ENCODE measurements at regions not wholly inside any gene's neighbourhood (a gene's known extent, or its start where the extent isn't known, plus 50 kb on each side); places are given as distances from the start of the nearest gene placed in this dataset.

- TF ChIP-seq POLR2A (IDR thresholded peaks at IDR 0.05; ENCODE audit: extremely low read depth, insufficient read length) (no peak), MAX (IDR thresholded peaks at IDR 0.05; ENCODE audit: low read depth, low read length) (no peak), MYC (IDR thresholded peaks at IDR 0.05; ENCODE audit: low read depth, low read length) (no peak), CTCF (IDR thresholded peaks at IDR 0.05; ENCODE audit: low read depth, low read length) (no peak)
- H3K4me3 ChIP-seq (ENCODE audit: low read depth, low read length): no peak overlapping the region
- no peak for DNase-seq (ENCODE audit: low read depth)
These were observed 149.7 kb upstream of the IL12A start for GRCh38 chr3:159838938-159839337.

DNA sequence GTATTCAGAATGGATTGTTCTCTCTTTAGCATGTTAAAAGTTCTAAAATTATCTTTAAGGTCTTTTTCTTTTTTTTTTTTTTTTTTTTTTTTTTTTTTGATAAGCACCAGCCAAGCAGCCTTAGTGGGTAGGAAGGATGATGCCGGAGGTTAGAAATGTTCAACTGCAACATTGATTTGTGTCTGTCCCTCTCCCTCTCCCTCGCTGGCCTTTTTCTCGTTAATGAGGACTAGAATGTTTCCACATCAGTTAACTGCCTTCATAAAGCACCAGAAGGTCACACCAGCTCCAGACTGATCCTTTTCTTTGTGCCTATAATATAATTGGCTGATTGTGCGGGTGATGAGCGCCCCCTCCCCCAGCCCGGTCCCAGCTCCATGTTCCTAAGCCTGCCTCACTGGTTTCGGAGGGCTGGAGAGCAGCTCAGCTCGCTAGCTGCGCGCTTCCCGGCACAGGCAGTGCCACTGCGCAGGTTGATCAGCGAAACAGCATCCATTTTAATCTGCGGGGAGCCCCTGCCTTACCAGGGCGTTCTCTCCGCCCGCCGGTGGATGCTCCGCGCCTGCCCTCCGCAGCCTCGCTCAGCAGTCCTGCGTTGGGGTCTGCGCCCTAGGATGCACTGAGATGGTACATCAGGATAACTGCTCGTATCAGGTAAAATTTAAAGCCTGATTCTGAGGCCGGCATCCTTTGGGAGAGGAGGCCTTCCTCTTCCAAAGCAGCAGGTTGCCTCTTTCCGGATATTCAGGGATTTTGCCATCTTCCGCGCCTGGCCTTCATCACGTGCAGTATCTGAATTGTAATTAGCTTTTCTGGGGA lies 148.9 kb upstream of the IL12A start, which contains the start of gene SCHIP1:
SCHIP1 (plus strand) TSS at position 301 of the 819 bp plus-strand sequence.
- no peak for DNase-seq (ENCODE audit: low read depth)
- no peak within 1 kb of the TSS for H3K4me3 ChIP-seq (ENCODE audit: low read depth, low read length)
- no peak for TF ChIP-seq MAX (IDR thresholded peaks at IDR 0.05; ENCODE audit: low read depth, low read length)
- TF ChIP-seq CTCF (IDR thresholded peaks at IDR 0.05; ENCODE audit: low read depth, low read length): no peak

DNA sequence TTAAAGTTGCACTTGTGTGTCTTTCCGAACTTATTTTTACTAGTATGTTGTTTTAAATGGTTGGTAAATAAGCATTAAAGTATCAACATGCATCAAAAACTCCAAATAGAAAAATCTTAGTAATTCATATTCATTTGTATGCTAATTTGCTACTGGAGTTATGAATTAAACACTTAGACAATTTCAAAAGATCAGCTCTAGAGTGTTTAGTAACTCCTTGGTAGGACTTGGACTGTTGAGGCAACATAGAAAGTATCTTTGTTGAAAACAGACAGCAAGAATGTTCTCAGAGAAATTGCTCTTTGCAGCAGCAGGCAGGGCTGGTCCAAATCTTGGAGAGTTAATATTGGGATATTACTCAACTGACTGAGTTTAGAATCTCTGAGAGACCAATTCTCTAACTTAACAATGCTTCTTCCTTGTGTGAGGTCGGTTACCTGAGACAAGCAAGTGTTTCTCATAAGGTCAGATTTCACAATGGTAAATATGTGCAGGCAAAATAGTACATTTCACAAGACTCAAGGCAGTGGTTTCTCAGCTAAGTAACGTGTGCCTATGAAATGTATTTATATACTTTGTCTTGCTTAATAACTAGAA lies 147.8 kb upstream of the IL12A start:
- no peak for DNase-seq (ENCODE audit: low read depth)
- H3K4me3 ChIP-seq (ENCODE audit: low read depth, low read length): no peak overlapping the region
- TF ChIP-seq MYC (IDR thresholded peaks at IDR 0.05; ENCODE audit: low read depth, low read length) (no peak), CTCF (IDR thresholded peaks at IDR 0.05; ENCODE audit: low read depth, low read length) (no peak), POLR2A (IDR thresholded peaks at IDR 0.05; ENCODE audit: extremely low read depth, insufficient read length) (no peak), MAX (IDR thresholded peaks at IDR 0.05; ENCODE audit: low read depth, low read length) (no peak)

- no peak overlapping the region for H3K4me3 ChIP-seq (ENCODE audit: low read depth, low read length)
- TF ChIP-seq CTCF (IDR thresholded peaks at IDR 0.05; ENCODE audit: low read depth, low read length) (no peak), POLR2A (IDR thresholded peaks at IDR 0.05; ENCODE audit: extremely low read depth, insufficient read length) (no peak), MAX (IDR thresholded peaks at IDR 0.05; ENCODE audit: low read depth, low read length) (no peak), MYC (IDR thresholded peaks at IDR 0.05; ENCODE audit: low read depth, low read length) (no peak)
- DNase-seq (ENCODE audit: low read depth): no peak
These were observed 146.9 kb upstream of the IL12A start for GRCh38 chr3:159841766-159842165.

DNA sequence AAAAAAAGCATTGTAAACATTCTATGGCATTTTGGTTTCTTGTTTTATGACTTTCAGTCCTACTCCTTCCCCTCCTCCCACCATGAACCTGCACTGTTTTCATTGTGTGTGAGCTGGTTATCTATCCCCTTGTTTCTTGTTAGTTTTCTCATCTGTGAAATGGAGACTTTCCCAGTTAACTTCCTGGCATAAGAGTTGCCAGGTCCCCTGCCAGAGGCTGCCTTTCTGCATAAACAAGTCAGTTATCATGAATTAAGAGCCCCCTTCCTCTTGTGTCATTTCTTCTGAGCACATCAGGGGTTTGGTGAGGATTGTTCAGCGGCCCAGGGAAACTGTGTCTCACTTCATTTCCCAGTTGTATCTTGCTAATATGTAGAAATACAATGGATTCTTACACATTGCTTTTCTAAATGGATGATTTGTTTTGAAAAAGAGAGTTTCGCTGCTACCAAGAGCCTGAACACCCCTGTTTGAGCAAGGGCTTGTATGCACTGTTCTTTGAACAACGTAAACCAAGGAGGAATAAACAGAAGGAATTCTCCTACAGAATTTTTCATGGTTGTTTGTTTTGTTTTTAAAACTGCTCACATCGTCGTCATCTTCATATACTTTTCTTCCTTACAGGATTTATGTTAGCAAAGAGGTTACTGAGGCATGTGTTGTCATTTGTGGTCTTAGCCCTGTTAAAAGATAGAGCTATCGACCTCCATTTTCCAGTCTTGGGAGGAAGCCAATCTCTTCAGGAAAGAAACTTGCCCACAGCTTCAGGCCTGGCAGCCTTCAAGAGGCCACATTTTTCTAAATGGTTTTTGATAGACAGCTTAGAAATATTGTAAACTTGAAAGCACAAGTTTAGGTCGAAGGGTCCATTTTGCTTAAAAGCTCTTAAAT lies 144.6 kb upstream of the IL12A start:
- no peak overlapping the region for H3K4me3 ChIP-seq (ENCODE audit: low read depth, low read length)
- no peak for DNase-seq (ENCODE audit: low read depth)
- TF ChIP-seq MAX (IDR thresholded peaks at IDR 0.05; ENCODE audit: low read depth, low read length) (no peak), MYC (IDR thresholded peaks at IDR 0.05; ENCODE audit: low read depth, low read length) (no peak), POLR2A (IDR thresholded peaks at IDR 0.05; ENCODE audit: extremely low read depth, insufficient read length) (no peak), CTCF (IDR thresholded peaks at IDR 0.05; ENCODE audit: low read depth, low read length) (no peak)

All from NB4 (cell line).